Aorta (tissue), 5 donors: ENCODE measurements at regions not wholly inside any gene's neighbourhood (a gene's known extent, or its start where the extent isn't known, plus 50 kb on each side); places are given as distances from the start of the nearest gene placed in this dataset.

ENCODE experiments used
- ATAC-seq: fragments of 200-7000 bp; cut with Tn5 transposase; one replicate; pipeline ENCODE4 v1.9.1; 2022; ENCODE audit warnings: moderate library complexity; ENCODE audit not compliant: low FRiP score
- DNase-seq, 2 donors: peaks; one replicate each; pipeline ENCODE4 v3.0.0-alpha.2; 2020
- H3K27ac ChIP-seq, 2 donors: one replicate each; pipeline ENCODE4 v1.5.1; 2013; ENCODE audit warnings: low read length in 2 of 2, mild to moderate bottlenecking in 2 of 2, moderate library complexity in 2 of 2, control low read depth in 1 of 2, inconsistent platforms in 1 of 2, low read depth in 1 of 2
- H3K27me3 ChIP-seq, 2 donors: one replicate each; pipeline ENCODE4 v1.6.1; 2013; ENCODE audit warnings: control low read depth in 1 of 2, low read length in 1 of 2, mild to moderate bottlenecking in 1 of 2, moderate library complexity in 1 of 2; ENCODE audit not compliant: insufficient read depth in 2 of 2, control insufficient read depth in 1 of 2
- H3K36me3 ChIP-seq, 2 donors: one replicate each; pipeline ENCODE4 v1.6.1; 2013; ENCODE audit warnings: control low read depth in 1 of 2, low read length in 1 of 2, mild to moderate bottlenecking in 1 of 2; ENCODE audit not compliant: insufficient read depth in 2 of 2, control insufficient read depth in 1 of 2
- H3K4me1 ChIP-seq, 2 donors: one replicate each; pipeline ENCODE4 v1.6.1; 2013; ENCODE audit warnings: low read length in 2 of 2, control low read depth in 1 of 2, mild to moderate bottlenecking in 1 of 2, moderate library complexity in 1 of 2; ENCODE audit not compliant: insufficient read depth in 2 of 2, control insufficient read depth in 1 of 2
- H3K4me3 ChIP-seq, 2 donors: one replicate each; pipeline ENCODE4 v1.5.1; 2013; ENCODE audit warnings: low read length in 2 of 2, control low read depth in 1 of 2, mild to moderate bottlenecking in 1 of 2
- H3K9me3 ChIP-seq: one replicate; pipeline ENCODE4 v1.6.1; 2013; ENCODE audit warnings: mild to moderate bottlenecking, low read length; ENCODE audit not compliant: control insufficient read depth
- WGBS, 2 donors: extraction: QIAGEN DNeasy Blood & Tissue Kit; methylation state at CpG; one replicate each; pipeline ENCODE4 v1.1.7; 2013; 5-methylcytosine and 5-hydroxymethylcytosine counted together
- intact Hi-C, 2 donors: fragments of 100-400 bp; cut with DNase I; formaldehyde crosslinking; loops; one replicate each; pipeline versions ENCODE4 v1.14.2 to v1.15.0; 2022
- donor health status: healthy with polysubstance abuse.
- donor health status: Bipolar disorder and iron deficiency.
- donor health status: DM: no; HTN: no; CAD: no.
- donor health status: DM: no; HTN: no; CAD: no.
- donor health status: DM: yes; HTN: yes; CAD: no.

DNA sequence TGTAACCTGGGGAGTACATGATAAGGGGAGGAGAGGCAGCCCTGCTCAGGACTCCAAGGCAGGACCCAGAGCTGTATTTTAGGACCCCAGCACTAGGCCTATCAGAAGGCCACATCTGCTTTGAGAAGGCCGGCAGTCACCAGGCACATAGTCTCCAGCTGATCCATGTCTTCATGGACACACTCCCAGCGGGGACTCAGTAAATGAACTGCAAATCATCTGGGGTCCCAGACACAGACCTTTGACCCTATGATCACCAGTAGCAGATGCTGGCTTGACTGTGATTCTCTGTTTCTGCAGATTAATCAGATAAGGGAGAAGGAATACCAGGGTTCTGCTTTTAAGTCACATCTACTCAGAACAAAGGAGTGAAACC lies 341.4 kb upstream of the PODXL start:
- DNase-seq: no peak
- intact Hi-C loops: no loop called here
- no peaks in the 10 kb centered on the region for H3K4me1 ChIP-seq
- ATAC-seq: no peak
- H3K27me3 ChIP-seq: peaks cover 0 to 1% of the 10 kb centered on the region in 2 donors
- H3K36me3 ChIP-seq: no peaks in the 10 kb centered on the region
- peaks cover 1% of the 10 kb centered on the region for H3K9me3 ChIP-seq
- WGBS, 2 donors: 38 to 56% methylated on average over 2 of the region's 2 CpGs
- no peak overlapping the region for H3K27ac ChIP-seq
- no peak overlapping the region for H3K4me3 ChIP-seq

- peaks cover under 1% of the 10 kb centered on the region for H3K9me3 ChIP-seq
- no peak overlapping the region for H3K27ac ChIP-seq
- intact Hi-C loops: no loop called here
- no peaks in the 10 kb centered on the region for H3K4me1 ChIP-seq
- ATAC-seq (no peak), DNase-seq (no peak)
- H3K27me3 ChIP-seq: peaks cover 0 to 1% of the 10 kb centered on the region in 2 donors
- H3K4me3 ChIP-seq: no peak overlapping the region
- WGBS, 2 donors: 19 to 28% methylated on average over 6 of the region's 6 CpGs
- no peaks in the 10 kb centered on the region for H3K36me3 ChIP-seq
Measured at GRCh38 chr7:131897016-131897789, 340.8 kb upstream of the PODXL start.

- intact Hi-C loops: no loop called here
- no peak overlapping the region for H3K27ac ChIP-seq
- DNase-seq (no peak), ATAC-seq (no peak)
- peaks cover 0 to 1% of the 10 kb centered on the region in 2 donors for H3K27me3 ChIP-seq
- no peak overlapping the region for H3K4me3 ChIP-seq
- no peaks in the 10 kb centered on the region for H3K36me3 ChIP-seq
- 43 to 53% methylated on average over 7 of the region's 7 CpGs for WGBS, 2 donors
- H3K4me1 ChIP-seq: no peaks in the 10 kb centered on the region
- no peaks in the 10 kb centered on the region for H3K9me3 ChIP-seq
Measured at GRCh38 chr7:131896165-131896863, 339.9 kb upstream of the PODXL start.

GRCh38 chr7:131895541-131896164 lies 339.2 kb upstream of the PODXL start:
- Histone ChIP-seq H3K4me3 (no peak overlapping the region), H3K27ac (no peak overlapping the region), H3K4me1 (no peaks in the 10 kb centered on the region), H3K36me3 (no peaks in the 10 kb centered on the region), H3K27me3 (no peaks in the 10 kb centered on the region), H3K9me3 (no peaks in the 10 kb centered on the region)
- DNase-seq: no peak
- no peak for ATAC-seq
- 74 to 77% methylated on average over 2 of the region's 2 CpGs for WGBS, 2 donors
- intact Hi-C loops: no loop called here

- no peaks in the 10 kb centered on the region for H3K4me1 ChIP-seq
- no peaks in the 10 kb centered on the region for H3K9me3 ChIP-seq
- DNase-seq (no peak), ATAC-seq (no peak)
- no peak overlapping the region for H3K27ac ChIP-seq
- H3K27me3 ChIP-seq: no peaks in the 10 kb centered on the region
- H3K4me3 ChIP-seq: no peak overlapping the region
- WGBS, 2 donors: 86 to 88% methylated on average over 1 of the region's 1 CpG
- H3K36me3 ChIP-seq: no peaks in the 10 kb centered on the region
- intact Hi-C loops: no loop called here
Measured at GRCh38 chr7:131893631-131894340, 337.4 kb upstream of the PODXL start.

- Histone ChIP-seq H3K27ac (no peak overlapping the region), H3K4me3 (no peak overlapping the region), H3K4me1 (no peaks in the 10 kb centered on the region), H3K36me3 (no peaks in the 10 kb centered on the region), H3K9me3 (peaks cover 2% of the 10 kb centered on the region), H3K27me3 (no peaks in the 10 kb centered on the region)
- no peak for DNase-seq
- 39 to 40% methylated on average over 6 of the region's 6 CpGs for WGBS, 2 donors
- no peak for ATAC-seq
- intact Hi-C loops: no loop called here
Measured at GRCh38 chr7:131890176-131890575, 333.7 kb upstream of the PODXL start.

- intact Hi-C loops: no loop called here
- no peak overlapping the region for H3K4me3 ChIP-seq
- no peak for ATAC-seq
Measured at GRCh38 chr7:131889572-131890150, 333.2 kb upstream of the PODXL start.

DNA sequence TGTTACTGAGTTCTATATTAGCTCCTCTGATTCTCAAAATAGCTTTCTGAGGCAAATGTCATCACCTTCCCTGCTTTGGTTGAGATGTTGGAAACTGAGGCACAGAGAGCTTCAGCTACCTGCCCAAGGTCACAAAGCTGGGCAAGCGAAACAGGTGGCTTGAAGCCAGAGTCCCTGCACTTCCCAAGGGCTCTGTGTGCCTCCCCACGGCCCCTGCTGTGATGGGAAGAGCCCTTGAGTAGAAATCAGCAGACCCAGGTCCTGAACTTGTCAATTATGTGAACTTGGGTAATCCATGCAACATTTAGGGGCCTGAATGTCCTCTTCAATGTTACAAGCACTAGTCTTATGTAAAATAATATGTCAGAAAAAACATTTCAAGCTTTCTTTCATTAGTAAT lies 327.3 kb upstream of the PODXL start:
- Histone ChIP-seq H3K9me3 (peaks cover 2% of the 10 kb centered on the region), H3K36me3 (no peaks in the 10 kb centered on the region), H3K27me3 (no peaks in the 10 kb centered on the region), H3K4me3 (no peak overlapping the region), H3K27ac (no peak overlapping the region), H3K4me1 (no peaks in the 10 kb centered on the region)
- no peak for ATAC-seq
- intact Hi-C loops: no loop called here
- DNase-seq: no peak
- 77 to 79% methylated on average over 2 of the region's 2 CpGs for WGBS, 2 donors

More at GRCh38 chr7:131889572-131890150, 333.2 kb upstream of the PODXL start:
- Histone ChIP-seq H3K27ac (no peak overlapping the region), H3K36me3 (no peaks in the 10 kb centered on the region), H3K27me3 (no peaks in the 10 kb centered on the region), H3K4me1 (no peaks in the 10 kb centered on the region), H3K9me3 (peaks cover 2% of the 10 kb centered on the region)
- 34 to 39% methylated on average over 4 of the region's 4 CpGs for WGBS, 2 donors
- no peak for DNase-seq
